Breast epithelium (tissue), 4 donors: ENCODE measurements at regions not wholly inside any gene's neighbourhood (a gene's known extent, or its start where the extent isn't known, plus 50 kb on each side); places are given as distances from the start of the nearest gene placed in this dataset.

Experiments used
- DNase-seq, 2 donors: peaks; one replicate each; pipeline ENCODE4 v3.0.0-alpha.2; 2019; ENCODE audit warnings: low spot score in 2 of 2
- H3K27ac ChIP-seq, 2 donors: fragments of 200-600 bp; sonication (generic) in 1 of 2; one replicate each; pipeline ENCODE4 v1.5.1; 2016 to 2019; ENCODE audit warnings: mild to moderate bottlenecking in 1 of 2
- H3K27me3 ChIP-seq, 2 donors: fragments of 200-600 bp; sonication (generic) in 1 of 2; one replicate each; pipeline versions ENCODE4 v1.5.1 to v1.6.0; 2017 to 2019; ENCODE audit warnings: control low read depth in 1 of 2, mild to moderate bottlenecking in 1 of 2
- H3K36me3 ChIP-seq: fragments of 200-600 bp; one replicate; pipeline ENCODE4 v1.5.1; 2019
- H3K4me1 ChIP-seq, 2 donors: fragments of 200-600 bp; sonication (generic); one replicate each; pipeline ENCODE4 v1.5.1; 2016 to 2019; ENCODE audit warnings: control low read depth in 1 of 2
- H3K4me3 ChIP-seq, 3 donors: fragments of 200-600 bp; sonication (generic); 1 replicate in 2 of 3; 2 replicates in 1 of 3; pipeline ENCODE4 v1.5.1; 2016 to 2019; ENCODE audit warnings: mild to moderate bottlenecking in 3 of 3, moderate library complexity in 2 of 3
- H3K9me3 ChIP-seq, 2 donors: fragments of 200-600 bp; sonication (generic) in 1 of 2; one replicate each; pipeline ENCODE4 v1.5.1; 2016 to 2019; ENCODE audit warnings: control low read depth in 1 of 2
- POLR2A ChIP-seq: fragments of 450-650 bp; IDR thresholded peaks from one replicate; pipeline ENCODE4 v1.6.1; 2016; ENCODE audit warnings: antibody characterized with exemption, mild to moderate bottlenecking, moderate library complexity
- POLR2AphosphoS5 ChIP-seq, 3 donors: sonication (generic); formaldehyde crosslinking; IDR thresholded peaks; one replicate each; pipeline ENCODE4 v1.6.1; 2017; ENCODE audit warnings: antibody characterized with exemption in 3 of 3
- intact Hi-C: fragments of 100-400 bp; cut with DNase I; formaldehyde crosslinking; loops from one replicate; pipeline ENCODE4 v1.15.1; 2023; ENCODE audit warnings: low total_unique reads
- TF ChIP-seq, protein P1 (sequence below), 3 donors: fragments of 450-650 bp; IDR thresholded peaks; one replicate each; pipeline ENCODE4 v1.5.1; 2016 to 2017; ENCODE audit warnings: antibody characterized with exemption in 3 of 3, mild to moderate bottlenecking in 3 of 3, moderate library complexity in 3 of 3

DNA sequence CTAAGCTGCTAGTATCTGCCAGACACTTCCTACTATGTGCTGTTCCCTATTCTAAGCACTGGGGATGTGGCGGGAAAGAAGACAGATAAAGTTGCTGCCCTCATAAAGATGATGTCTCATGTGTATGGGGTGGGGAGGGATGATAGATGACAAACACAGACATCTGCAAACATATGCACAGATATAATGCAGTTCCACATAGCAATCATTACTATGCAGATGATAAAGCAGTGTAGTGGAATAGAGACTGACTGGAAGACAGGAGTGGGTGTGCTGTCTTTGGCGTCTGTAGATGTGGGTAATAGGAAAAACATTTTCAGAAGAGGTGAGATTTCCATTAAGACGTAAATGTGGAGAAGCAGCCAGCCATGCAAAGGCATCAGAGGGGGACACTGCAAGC lies 243.6 kb downstream of the DPY19L2 start:
- H3K4me1 ChIP-seq, result no peaks in the 10 kb centered on the region
- peaks cover 7 to 15% of the 10 kb centered on the region in 2 donors for H3K9me3 ChIP-seq
- intact Hi-C loops, result no loop called here
- DNase-seq, result no peak
- no peak overlapping the region for H3K4me3 ChIP-seq
- no peak overlapping the region for H3K27ac ChIP-seq
- TF ChIP-seq POLR2A, result no peak
- TF ChIP-seq, protein P1, sequence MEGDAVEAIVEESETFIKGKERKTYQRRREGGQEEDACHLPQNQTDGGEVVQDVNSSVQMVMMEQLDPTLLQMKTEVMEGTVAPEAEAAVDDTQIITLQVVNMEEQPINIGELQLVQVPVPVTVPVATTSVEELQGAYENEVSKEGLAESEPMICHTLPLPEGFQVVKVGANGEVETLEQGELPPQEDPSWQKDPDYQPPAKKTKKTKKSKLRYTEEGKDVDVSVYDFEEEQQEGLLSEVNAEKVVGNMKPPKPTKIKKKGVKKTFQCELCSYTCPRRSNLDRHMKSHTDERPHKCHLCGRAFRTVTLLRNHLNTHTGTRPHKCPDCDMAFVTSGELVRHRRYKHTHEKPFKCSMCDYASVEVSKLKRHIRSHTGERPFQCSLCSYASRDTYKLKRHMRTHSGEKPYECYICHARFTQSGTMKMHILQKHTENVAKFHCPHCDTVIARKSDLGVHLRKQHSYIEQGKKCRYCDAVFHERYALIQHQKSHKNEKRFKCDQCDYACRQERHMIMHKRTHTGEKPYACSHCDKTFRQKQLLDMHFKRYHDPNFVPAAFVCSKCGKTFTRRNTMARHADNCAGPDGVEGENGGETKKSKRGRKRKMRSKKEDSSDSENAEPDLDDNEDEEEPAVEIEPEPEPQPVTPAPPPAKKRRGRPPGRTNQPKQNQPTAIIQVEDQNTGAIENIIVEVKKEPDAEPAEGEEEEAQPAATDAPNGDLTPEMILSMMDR (IDR thresholded peaks at IDR 0.05), result no peak
- TF ChIP-seq POLR2AphosphoS5 (IDR thresholded peaks at IDR 0.05), result no peak
- H3K27me3 ChIP-seq, result no peaks in the 10 kb centered on the region
- H3K36me3 ChIP-seq, result no peaks in the 10 kb centered on the region

DNA sequence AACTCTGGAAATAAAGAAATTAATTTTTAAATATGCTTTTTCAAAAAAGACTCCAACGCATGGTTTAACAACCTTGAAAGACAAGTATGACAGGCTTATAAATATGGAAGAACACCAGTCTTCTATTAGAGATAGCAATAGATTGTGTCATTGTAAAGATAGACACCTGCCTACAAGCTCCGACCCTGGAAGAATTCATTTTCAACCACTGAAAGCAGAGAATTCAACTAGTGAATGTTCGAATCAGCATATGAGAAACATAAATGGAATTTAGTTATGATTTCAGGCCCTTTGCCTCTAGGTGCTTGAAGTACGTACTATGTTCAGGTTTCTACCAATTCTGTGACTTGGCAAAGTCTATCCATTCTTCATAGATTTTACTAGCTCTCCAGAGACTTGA lies 244.5 kb downstream of the DPY19L2 start:
- intact Hi-C loops, result no loop called here
- Histone ChIP-seq H3K27me3 (no peaks in the 10 kb centered on the region), H3K27ac (no peak overlapping the region), H3K9me3 (peaks cover 7 to 15% of the 10 kb centered on the region in 2 donors), H3K4me3 (no peak overlapping the region), H3K36me3 (no peaks in the 10 kb centered on the region), H3K4me1 (no peaks in the 10 kb centered on the region)
- TF ChIP-seq POLR2AphosphoS5 (IDR thresholded peaks at IDR 0.05) (no peak), POLR2A (no peak)
- TF ChIP-seq, protein P1 (IDR thresholded peaks at IDR 0.05), result no peak
- DNase-seq, result no peak

DNA sequence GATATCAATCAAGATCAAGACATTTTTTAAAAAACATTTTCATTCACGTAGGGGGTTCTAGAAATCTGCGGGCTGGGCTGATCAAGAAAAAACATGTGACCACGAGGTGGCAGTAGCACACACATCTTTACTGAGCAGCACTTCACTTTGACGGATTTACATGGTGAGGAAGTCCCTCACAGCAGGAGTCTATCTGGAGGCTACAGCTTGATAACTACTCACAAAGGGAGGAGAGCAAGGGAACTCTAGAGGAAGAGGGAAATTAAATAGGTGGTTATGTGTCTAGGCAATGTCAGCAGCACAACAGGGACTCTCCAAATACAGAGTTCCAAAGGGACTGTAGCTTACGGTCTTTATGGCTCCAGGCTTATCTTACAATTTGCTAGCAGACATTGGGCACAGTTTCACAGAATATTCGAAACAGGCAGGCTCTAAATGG lies 248.1 kb downstream of the DPY19L2 start:
- Histone ChIP-seq H3K27ac (no peak overlapping the region), H3K9me3 (peaks cover 12 to 15% of the 10 kb centered on the region in 2 donors), H3K36me3 (no peaks in the 10 kb centered on the region), H3K4me3 (no peak overlapping the region), H3K27me3 (no peaks in the 10 kb centered on the region), H3K4me1 (no peaks in the 10 kb centered on the region)
- no peak for DNase-seq
- intact Hi-C loops, result no loop called here
- no peak for TF ChIP-seq POLR2A
- TF ChIP-seq, protein P1 (IDR thresholded peaks at IDR 0.05), result no peak
- TF ChIP-seq POLR2AphosphoS5 (IDR thresholded peaks at IDR 0.05), result no peak

DNA sequence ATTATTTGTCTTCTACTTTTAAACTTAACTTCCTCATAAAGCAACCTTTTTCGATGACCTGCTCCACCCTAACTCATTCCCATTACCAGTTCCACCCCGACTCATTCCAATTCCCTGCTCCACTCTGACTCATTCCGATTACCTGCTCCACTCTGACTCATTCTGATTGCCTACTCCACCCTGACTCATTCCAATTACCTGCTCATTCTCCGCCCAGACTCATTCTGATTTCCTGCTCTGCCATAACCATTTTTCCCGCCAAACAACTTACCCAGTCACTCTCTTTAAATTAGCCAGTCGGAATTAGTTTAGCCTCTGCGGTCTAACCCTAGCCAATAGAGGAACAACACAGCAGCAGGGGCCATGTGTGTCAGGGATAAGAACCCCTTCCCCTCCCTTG lies 249.1 kb downstream of the DPY19L2 start:
- DNase-seq, result no peak
- no peaks in the 10 kb centered on the region for H3K27me3 ChIP-seq
- peaks cover 15 to 17% of the 10 kb centered on the region in 2 donors for H3K9me3 ChIP-seq
- no peak for TF ChIP-seq POLR2A
- TF ChIP-seq, protein P1 (IDR thresholded peaks at IDR 0.05), result no peak
- no peak for TF ChIP-seq POLR2AphosphoS5 (IDR thresholded peaks at IDR 0.05)
- intact Hi-C loops, result no loop called here
- no peaks in the 10 kb centered on the region for H3K36me3 ChIP-seq
- no peak overlapping the region for H3K27ac ChIP-seq
- no peak overlapping the region for H3K4me3 ChIP-seq
- no peaks in the 10 kb centered on the region for H3K4me1 ChIP-seq

DNA sequence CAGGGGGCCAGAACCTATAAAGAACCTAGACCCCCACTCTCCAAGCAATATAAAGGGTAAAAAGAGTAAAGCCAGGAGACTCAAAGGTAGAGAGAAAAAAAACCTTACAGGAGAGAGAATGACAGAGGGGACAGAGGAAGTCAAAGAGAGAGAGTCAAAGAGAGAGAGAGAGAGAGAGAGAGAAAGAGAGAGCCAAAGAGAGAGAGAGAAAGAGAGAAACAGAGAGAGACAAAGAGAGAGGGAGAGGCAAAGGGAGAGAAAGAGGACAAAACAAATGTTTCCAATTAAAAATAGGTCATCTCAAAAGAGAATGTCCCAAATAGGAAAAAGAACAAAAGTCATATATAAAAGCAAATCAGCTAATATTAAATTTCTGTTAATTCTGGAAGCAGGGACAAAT lies 251.5 kb downstream of the DPY19L2 start:
- H3K27me3 ChIP-seq, result no peaks in the 10 kb centered on the region
- intact Hi-C loops, result no loop called here
- no peak for TF ChIP-seq POLR2AphosphoS5 (IDR thresholded peaks at IDR 0.05)
- TF ChIP-seq POLR2A, result no peak
- TF ChIP-seq, protein P1 (IDR thresholded peaks at IDR 0.05), result no peak
- no peaks in the 10 kb centered on the region for H3K36me3 ChIP-seq
- H3K4me3 ChIP-seq, result no peak overlapping the region
- H3K9me3 ChIP-seq, result peaks cover 15 to 17% of the 10 kb centered on the region in 2 donors
- DNase-seq, result no peak
- H3K27ac ChIP-seq, result no peak overlapping the region
- no peaks in the 10 kb centered on the region for H3K4me1 ChIP-seq
